ENCODE measurements at regions not wholly inside any gene's neighbourhood (a gene's known extent, or its start where the extent isn't known, plus 50 kb on each side); places are given as distances from the start of the nearest gene placed in this dataset.

DNA sequence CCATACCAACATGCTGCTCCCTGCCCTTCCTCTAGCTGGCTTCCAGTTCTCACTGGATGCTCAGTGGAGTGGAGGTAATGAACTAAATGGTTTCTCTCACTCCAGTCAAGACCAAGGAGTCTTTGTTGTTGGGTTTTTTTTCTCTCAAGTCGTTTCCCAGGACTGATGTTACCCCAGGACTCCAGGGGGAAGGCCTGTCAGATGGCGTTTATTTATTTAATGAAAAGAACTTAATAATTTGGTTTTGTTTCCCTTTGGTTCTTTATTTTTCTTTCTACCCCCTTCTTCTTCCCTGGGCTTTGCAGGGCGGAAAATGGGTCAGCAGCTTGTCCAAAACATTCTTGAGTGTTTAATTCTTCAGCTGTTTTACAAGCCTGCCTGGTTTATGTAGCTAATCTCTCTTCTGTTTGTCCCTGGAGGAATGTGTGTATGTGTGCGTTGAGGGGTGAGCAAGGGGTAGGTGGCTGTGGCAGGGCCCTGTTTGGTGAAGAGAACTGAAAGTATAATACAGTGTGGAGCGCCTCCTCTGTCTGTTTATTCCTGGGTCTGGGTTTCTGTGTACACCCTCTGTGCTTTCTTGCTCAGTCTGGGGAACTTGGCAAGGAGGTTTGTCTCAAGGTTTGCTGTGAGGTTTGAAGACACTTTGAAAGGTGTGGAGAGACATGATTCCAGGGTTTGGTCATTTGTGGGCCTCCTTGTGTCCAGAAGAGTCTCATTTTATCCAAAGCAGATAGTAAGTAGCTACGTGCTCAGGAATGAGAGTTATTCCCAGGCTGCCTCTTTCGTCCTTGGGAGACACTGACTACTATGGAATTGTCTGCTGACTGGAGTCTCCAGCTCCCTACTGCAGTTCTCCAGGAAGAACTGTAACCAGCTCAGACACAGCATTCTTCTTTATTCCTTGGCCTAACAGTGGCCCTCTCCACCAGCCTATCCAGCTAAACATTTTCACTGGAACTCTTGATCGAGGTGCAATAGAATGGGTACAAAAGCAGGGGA is 175.5 kb downstream of the ADAMTS15 start:
- Histone ChIP-seq H3K27ac (no peak overlapping the region), H3K4me1 (no peaks in the 10 kb centered on the region), H3K9me3 (no peaks in the 10 kb centered on the region), H3K27me3 (no peaks in the 10 kb centered on the region), H3K9ac (ENCODE audit: low read depth in 2 of 2, low read length in 2 of 2) (no peak overlapping the region), H3K4me3 (no peak overlapping the region), H3K36me3 (no peaks in the 10 kb centered on the region)
- TF ChIP-seq, protein P1, sequence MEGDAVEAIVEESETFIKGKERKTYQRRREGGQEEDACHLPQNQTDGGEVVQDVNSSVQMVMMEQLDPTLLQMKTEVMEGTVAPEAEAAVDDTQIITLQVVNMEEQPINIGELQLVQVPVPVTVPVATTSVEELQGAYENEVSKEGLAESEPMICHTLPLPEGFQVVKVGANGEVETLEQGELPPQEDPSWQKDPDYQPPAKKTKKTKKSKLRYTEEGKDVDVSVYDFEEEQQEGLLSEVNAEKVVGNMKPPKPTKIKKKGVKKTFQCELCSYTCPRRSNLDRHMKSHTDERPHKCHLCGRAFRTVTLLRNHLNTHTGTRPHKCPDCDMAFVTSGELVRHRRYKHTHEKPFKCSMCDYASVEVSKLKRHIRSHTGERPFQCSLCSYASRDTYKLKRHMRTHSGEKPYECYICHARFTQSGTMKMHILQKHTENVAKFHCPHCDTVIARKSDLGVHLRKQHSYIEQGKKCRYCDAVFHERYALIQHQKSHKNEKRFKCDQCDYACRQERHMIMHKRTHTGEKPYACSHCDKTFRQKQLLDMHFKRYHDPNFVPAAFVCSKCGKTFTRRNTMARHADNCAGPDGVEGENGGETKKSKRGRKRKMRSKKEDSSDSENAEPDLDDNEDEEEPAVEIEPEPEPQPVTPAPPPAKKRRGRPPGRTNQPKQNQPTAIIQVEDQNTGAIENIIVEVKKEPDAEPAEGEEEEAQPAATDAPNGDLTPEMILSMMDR (IDR thresholded peaks at IDR 0.05) = no peak
- intact Hi-C loops (cut with DNase I) = loop anchor here (10.0 kb wide), 1 partner anchor 169 kb away; no protein-coding TSS in a partner anchor
- DNase-seq = no peak

DNA sequence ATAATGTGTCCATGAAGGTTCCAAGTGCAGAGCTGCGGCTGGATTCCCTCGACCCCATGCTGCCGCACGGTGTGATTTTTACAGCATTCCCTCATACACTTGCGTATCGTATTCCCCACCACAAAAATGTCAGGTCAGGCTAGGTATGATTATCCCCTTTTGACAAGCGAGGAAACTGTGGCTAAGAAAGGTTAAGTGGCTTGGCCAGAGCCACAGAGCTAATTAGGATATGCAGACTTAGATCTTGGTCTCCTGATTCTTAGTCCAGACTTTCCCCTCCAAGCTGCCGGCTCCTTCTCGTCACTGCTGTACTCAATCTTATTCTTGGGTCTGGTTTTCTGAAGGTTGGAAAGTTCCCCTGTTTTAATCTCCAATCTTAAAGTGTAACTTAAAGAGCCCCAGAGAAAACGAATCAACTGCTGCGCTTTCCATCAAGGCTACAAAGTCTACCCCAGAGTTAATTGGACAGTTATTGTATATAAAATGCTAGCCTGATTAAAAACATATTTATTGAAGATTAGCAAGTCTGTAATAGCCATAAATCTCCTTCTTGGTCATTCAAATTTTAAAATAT is 176.6 kb downstream of the ADAMTS15 start:
- H3K9ac ChIP-seq (ENCODE audit: low read depth in 2 of 2, low read length in 2 of 2) = no peak overlapping the region
- H3K4me3 ChIP-seq = no peak overlapping the region
- H3K27ac ChIP-seq = no peak overlapping the region
- no peaks in the 10 kb centered on the region for H3K27me3 ChIP-seq
- intact Hi-C loops (cut with DNase I) = loop anchor here (10.0 kb wide), 1 partner anchor 170 kb away; no protein-coding TSS in a partner anchor
- H3K36me3 ChIP-seq = no peaks in the 10 kb centered on the region
- H3K4me1 ChIP-seq = no peaks in the 10 kb centered on the region
- no peak for DNase-seq
- H3K9me3 ChIP-seq = no peaks in the 10 kb centered on the region
- TF ChIP-seq, protein P1 (IDR thresholded peaks at IDR 0.05) = no peak

DNA sequence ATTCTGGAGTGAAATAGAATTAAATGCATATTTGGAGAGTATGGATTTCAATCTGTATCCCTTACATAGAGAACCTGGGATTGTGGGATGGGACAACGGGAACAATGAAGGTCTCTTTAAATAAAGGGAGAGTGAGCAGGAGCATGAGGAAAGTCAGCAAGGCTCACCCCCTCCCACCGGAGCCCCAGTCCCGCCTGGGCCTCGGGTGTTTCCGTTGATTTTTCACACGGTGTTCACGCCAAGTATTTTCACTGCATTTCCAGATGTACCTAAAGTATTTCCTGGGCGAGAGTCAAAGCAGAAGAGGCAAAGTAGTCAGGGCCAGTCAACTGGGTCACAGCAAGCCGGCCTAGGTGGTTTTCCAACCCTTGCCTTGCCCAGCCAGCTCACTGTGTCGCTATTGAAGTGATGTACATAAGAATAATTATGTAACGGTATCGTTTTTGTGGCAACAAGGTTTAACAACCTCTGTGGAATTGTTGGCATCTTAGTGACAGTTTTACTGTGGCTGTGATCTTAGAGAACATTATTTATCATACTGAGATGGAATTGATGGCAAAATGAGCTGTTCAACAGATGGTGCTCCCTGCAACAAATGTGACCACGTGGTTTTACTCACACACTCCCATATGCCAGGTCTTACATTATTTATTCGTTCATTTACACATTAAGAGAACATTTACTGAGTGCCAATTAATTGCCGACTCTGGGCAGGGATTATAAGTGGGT is 177.3 kb downstream of the ADAMTS15 start:
- intact Hi-C loops (cut with DNase I) = loop anchor here (10.0 kb wide), 1 partner anchor 171 kb away; no protein-coding TSS in a partner anchor
- Histone ChIP-seq H3K4me3 (no peak overlapping the region), H3K9ac (ENCODE audit: low read depth in 2 of 2, low read length in 2 of 2) (no peak overlapping the region), H3K27ac (no peak overlapping the region), H3K36me3 (no peaks in the 10 kb centered on the region), H3K4me1 (no peaks in the 10 kb centered on the region), H3K27me3 (no peaks in the 10 kb centered on the region), H3K9me3 (no peaks in the 10 kb centered on the region)
- TF ChIP-seq, protein P1 (IDR thresholded peaks at IDR 0.05) = no peak
- no peak for DNase-seq

- H3K9me3 ChIP-seq = no peaks in the 10 kb centered on the region
- H3K27ac ChIP-seq = no peak overlapping the region
- H3K4me1 ChIP-seq = no peaks in the 10 kb centered on the region
- no peak for DNase-seq
- no peaks in the 10 kb centered on the region for H3K36me3 ChIP-seq
- intact Hi-C loops (cut with DNase I) = loop anchor here (10.0 kb wide), 1 partner anchor 174 kb away; no protein-coding TSS in a partner anchor
- no peak overlapping the region for H3K9ac ChIP-seq (ENCODE audit: low read depth in 2 of 2, low read length in 2 of 2)
- TF ChIP-seq, protein P1 (IDR thresholded peaks at IDR 0.05) = no peak
- H3K27me3 ChIP-seq = no peaks in the 10 kb centered on the region
- H3K4me3 ChIP-seq = no peak overlapping the region
These were observed 180.6 kb downstream of the ADAMTS15 start for GRCh38 chr11:130629039-130629438.

DNA sequence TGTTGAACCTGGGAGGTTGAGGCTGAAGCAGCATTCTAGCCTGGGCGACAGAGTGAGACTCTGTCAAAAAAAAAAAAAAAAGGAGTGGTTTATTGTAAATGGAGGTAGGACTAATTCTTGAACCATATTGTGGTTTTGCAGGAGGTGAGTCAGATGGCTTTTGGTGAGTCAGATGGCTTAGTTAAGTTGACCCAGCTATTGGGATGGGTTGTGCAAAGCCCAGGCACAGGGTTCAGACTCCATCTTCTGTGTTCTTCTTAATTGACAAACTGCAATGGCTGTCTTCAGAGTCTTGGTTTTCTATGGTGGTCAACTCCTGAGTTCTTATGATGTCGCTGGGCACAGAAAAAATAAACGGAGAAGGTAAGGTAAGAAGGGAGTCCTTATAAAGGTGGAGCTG is 182.7 kb downstream of the ADAMTS15 start:
- Histone ChIP-seq H3K4me3 (no peak overlapping the region), H3K4me1 (no peaks in the 10 kb centered on the region), H3K27ac (no peak overlapping the region), H3K27me3 (no peaks in the 10 kb centered on the region), H3K36me3 (no peaks in the 10 kb centered on the region), H3K9ac (ENCODE audit: low read depth in 2 of 2, low read length in 2 of 2) (no peak overlapping the region), H3K9me3 (no peaks in the 10 kb centered on the region)
- no peak for DNase-seq
- intact Hi-C loops (cut with DNase I) = no loop called here
- TF ChIP-seq, protein P1 (IDR thresholded peaks at IDR 0.05) = no peak
